GM06990 (cell line): ENCODE measurements at regions not wholly inside any gene's neighbourhood (a gene's known extent, or its start where the extent isn't known, plus 50 kb on each side); places are given as distances from the start of the nearest gene placed in this dataset.

ENCODE experiments used
- DNase-seq: peaks from one replicate; pipeline ENCODE4 v3.0.0-alpha.2; 2011; ENCODE audit not compliant: insufficient read length; ENCODE audit errors: extremely low read depth
- H3K27me3 ChIP-seq: replicated peaks from 2 replicates; pipeline ENCODE4 v1.6.0; 2011; ENCODE audit warnings: low read length; ENCODE audit not compliant: control insufficient read depth, insufficient read depth
- H3K36me3 ChIP-seq: 2 replicates; pipeline ENCODE4 v1.5.1; 2011; ENCODE audit warnings: low read length; ENCODE audit not compliant: control insufficient read depth, insufficient read depth
- H3K4me3 ChIP-seq: replicated peaks from 2 replicates; pipeline ENCODE4 v1.5.1; 2011; ENCODE audit warnings: low read depth, mild to moderate bottlenecking, control low read depth, low read length
- TF ChIP-seq, protein P1 (sequence below): IDR thresholded peaks from 2 replicates; pipeline ENCODE4 v1.5.1; 2011; ENCODE audit warnings: low read length, control low read depth, mild to moderate bottlenecking, inconsistent platforms; ENCODE audit not compliant: insufficient read depth, poor library complexity, severe bottlenecking

GRCh38 chr6:111987295-111987694 lies 66.6 kb upstream of the CCN6 start:
- TF ChIP-seq, protein P1, sequence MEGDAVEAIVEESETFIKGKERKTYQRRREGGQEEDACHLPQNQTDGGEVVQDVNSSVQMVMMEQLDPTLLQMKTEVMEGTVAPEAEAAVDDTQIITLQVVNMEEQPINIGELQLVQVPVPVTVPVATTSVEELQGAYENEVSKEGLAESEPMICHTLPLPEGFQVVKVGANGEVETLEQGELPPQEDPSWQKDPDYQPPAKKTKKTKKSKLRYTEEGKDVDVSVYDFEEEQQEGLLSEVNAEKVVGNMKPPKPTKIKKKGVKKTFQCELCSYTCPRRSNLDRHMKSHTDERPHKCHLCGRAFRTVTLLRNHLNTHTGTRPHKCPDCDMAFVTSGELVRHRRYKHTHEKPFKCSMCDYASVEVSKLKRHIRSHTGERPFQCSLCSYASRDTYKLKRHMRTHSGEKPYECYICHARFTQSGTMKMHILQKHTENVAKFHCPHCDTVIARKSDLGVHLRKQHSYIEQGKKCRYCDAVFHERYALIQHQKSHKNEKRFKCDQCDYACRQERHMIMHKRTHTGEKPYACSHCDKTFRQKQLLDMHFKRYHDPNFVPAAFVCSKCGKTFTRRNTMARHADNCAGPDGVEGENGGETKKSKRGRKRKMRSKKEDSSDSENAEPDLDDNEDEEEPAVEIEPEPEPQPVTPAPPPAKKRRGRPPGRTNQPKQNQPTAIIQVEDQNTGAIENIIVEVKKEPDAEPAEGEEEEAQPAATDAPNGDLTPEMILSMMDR: no peak
- no peak for DNase-seq
- Histone ChIP-seq H3K27me3 (no peaks in the 10 kb centered on the region), H3K4me3 (no peak overlapping the region), H3K36me3 (no peaks in the 10 kb centered on the region)

GRCh38 chr6:111988926-111989325 lies 65.0 kb upstream of the CCN6 start:
- no peaks in the 10 kb centered on the region for H3K36me3 ChIP-seq
- TF ChIP-seq, protein P1: no peak
- H3K27me3 ChIP-seq: no peaks in the 10 kb centered on the region
- DNase-seq: no peak
- H3K4me3 ChIP-seq: no peak overlapping the region

- no peaks in the 10 kb centered on the region for H3K27me3 ChIP-seq
- TF ChIP-seq, protein P1: no peak
- no peaks in the 10 kb centered on the region for H3K36me3 ChIP-seq
Observed at GRCh38 chr6:111989743-111990142, 64.2 kb upstream of the CCN6 start.

GRCh38 chr6:111990214-111990613 lies 63.7 kb upstream of the CCN6 start:
- Histone ChIP-seq H3K4me3 (no peak overlapping the region), H3K36me3 (no peaks in the 10 kb centered on the region), H3K27me3 (no peaks in the 10 kb centered on the region)
- DNase-seq: peak; percentile 26
- TF ChIP-seq, protein P1: no peak

More at GRCh38 chr6:111989743-111990142, 64.2 kb upstream of the CCN6 start:
- DNase-seq: peak; percentile 17
- H3K4me3 ChIP-seq: no peak overlapping the region

- Histone ChIP-seq H3K36me3 (no peaks in the 10 kb centered on the region), H3K27me3 (no peaks in the 10 kb centered on the region), H3K4me3 (no peak overlapping the region)
- peak; percentile 26 for DNase-seq
- TF ChIP-seq, protein P1: no peak
Observed at GRCh38 chr6:111992851-111993250, 61.1 kb upstream of the CCN6 start.

DNA sequence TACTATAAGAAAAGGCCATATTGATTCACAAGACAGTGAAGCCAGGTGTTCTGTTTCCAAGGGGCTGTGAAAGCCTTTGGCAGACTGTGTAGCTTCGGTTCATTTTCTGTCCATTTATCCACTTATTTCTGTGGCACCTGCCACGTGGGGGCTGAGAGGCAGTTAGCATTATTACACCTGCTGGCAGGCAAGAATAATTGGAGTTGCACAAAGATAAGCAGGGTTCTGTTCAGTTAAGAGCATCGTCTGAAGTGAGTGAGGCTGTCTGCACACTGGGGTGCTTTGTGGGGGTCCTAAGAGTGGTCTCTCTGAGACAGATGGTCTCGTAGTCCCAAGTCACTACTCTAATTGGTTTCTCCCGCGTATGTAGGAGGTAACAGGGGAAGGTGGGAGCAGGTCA lies 60.6 kb upstream of the CCN6 start:
- Histone ChIP-seq H3K36me3 (no peaks in the 10 kb centered on the region), H3K27me3 (no peaks in the 10 kb centered on the region), H3K4me3 (no peak overlapping the region)
- DNase-seq: no peak
- TF ChIP-seq, protein P1: no peak
